H1 (cell line): ENCODE measurements at regions not wholly inside any gene's neighbourhood (a gene's known extent, or its start where the extent isn't known, plus 50 kb on each side); places are given as distances from the start of the nearest gene placed in this dataset.

Experiments used
- CEBPB ChIP-seq: IDR thresholded peaks from 2 replicates; pipeline ENCODE4 v1.6.1; 2012; ENCODE audit warnings: low read depth, low read length
- CHD7 ChIP-seq: fragments of 300-600 bp; sonication (generic); IDR thresholded peaks from 2 replicates; pipeline ENCODE4 v1.7.1; 2012; ENCODE audit warnings: low read length, moderate library complexity, mild to moderate bottlenecking, inconsistent platforms; ENCODE audit not compliant: insufficient replicate concordance
- GABPA ChIP-seq: IDR thresholded peaks from 2 replicates; pipeline ENCODE4 v1.6.1; 2011; ENCODE audit warnings: mild to moderate bottlenecking, low read length, moderate library complexity, borderline replicate concordance; ENCODE audit not compliant: insufficient read depth
- SP4 ChIP-seq: IDR thresholded peaks from 2 replicates; pipeline ENCODE4 v1.6.1; 2012; ENCODE audit warnings: low read length, inconsistent platforms
- TCF12 ChIP-seq: IDR thresholded peaks from 2 replicates; pipeline ENCODE4 v1.6.1; 2011; ENCODE audit warnings: low read depth, mild to moderate bottlenecking, low read length
- USF2 ChIP-seq: IDR thresholded peaks from 2 replicates; pipeline ENCODE4 v1.6.1; 2011; ENCODE audit warnings: low read length, improper control_type of control experiment
- TF ChIP-seq, protein P1 (sequence below), 3 experiments: IDR thresholded peaks; 1 replicate in 2 of 3; 2 replicates in 1 of 3; pipeline versions ENCODE4 v1.5.1 to v1.6.1; 2011; ENCODE audit warnings: low read length in 3 of 3, mild to moderate bottlenecking in 3 of 3, inconsistent platforms in 2 of 3, low read depth in 1 of 3, moderate library complexity in 1 of 3; ENCODE audit not compliant: insufficient read depth in 1 of 3; ENCODE audit errors: control extremely low read depth in 1 of 3

GRCh38 chr9:110143485-110143884 is 64.5 kb downstream of the C9orf152 start (continued):
- TF ChIP-seq, protein P1, sequence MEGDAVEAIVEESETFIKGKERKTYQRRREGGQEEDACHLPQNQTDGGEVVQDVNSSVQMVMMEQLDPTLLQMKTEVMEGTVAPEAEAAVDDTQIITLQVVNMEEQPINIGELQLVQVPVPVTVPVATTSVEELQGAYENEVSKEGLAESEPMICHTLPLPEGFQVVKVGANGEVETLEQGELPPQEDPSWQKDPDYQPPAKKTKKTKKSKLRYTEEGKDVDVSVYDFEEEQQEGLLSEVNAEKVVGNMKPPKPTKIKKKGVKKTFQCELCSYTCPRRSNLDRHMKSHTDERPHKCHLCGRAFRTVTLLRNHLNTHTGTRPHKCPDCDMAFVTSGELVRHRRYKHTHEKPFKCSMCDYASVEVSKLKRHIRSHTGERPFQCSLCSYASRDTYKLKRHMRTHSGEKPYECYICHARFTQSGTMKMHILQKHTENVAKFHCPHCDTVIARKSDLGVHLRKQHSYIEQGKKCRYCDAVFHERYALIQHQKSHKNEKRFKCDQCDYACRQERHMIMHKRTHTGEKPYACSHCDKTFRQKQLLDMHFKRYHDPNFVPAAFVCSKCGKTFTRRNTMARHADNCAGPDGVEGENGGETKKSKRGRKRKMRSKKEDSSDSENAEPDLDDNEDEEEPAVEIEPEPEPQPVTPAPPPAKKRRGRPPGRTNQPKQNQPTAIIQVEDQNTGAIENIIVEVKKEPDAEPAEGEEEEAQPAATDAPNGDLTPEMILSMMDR (IDR thresholded peaks at IDR 0.05; ENCODE audit: control extremely low read depth in 1 of 3, insufficient read depth in 1 of 3, low read depth in 1 of 3, low read length in 3 of 3), result no peak
- TF ChIP-seq SP4 (no peak), CEBPB (no peak), GABPA (no peak), CHD7 (no peak), USF2 (no peak), TCF12 (no peak)
